PC-3 (cell line): ENCODE measurements at regions not wholly inside any gene's neighbourhood (a gene's known extent, or its start where the extent isn't known, plus 50 kb on each side); places are given as distances from the start of the nearest gene placed in this dataset.
"Not testable (repeated sequence)": the region's sequence is repeated elsewhere in the genome, so short reads cannot be mapped to it uniquely, and the experiment has no call there.

Experiments
- ATAC-seq: fragments of 200-7000 bp; cut with Tn5 transposase; 2 replicates; pipeline ENCODE4 v1.9.1; 2020; ENCODE audit warnings: mild to moderate bottlenecking, moderate library complexity
- BruUV-seq: library from RNA; stranded (reverse); fragments of 400-500 nt; replicated peaks from 2 replicates; lab custom pipeline; 2021; lab: Mats Ljungman, UMichigan
- CTCF ChIA-PET: fragments of 300-600 bp; sonication (Branson Sonifier 250); formaldehyde crosslinking; loops from one replicate; lab custom pipeline; 2022; ENCODE audit warnings: antibody characterized with exemption; lab: Charles Lee
- POLR2A ChIA-PET: fragments of 300-600 bp; sonication (Branson Sonifier 250); formaldehyde crosslinking; loops from one replicate; lab custom pipeline; 2022; ENCODE audit warnings: antibody characterized with exemption; ENCODE audit not compliant: unreplicated experiment; lab: Charles Lee
- DNase-seq: peaks from one replicate; pipeline ENCODE4 v3.0.0-alpha.2; 2015
- H2AFZ ChIP-seq: fragments of 300-600 bp; sonication (generic); 2 replicates; pipeline ENCODE4 v1.6.0; 2016; ENCODE audit warnings: antibody characterized with exemption, low read length
- H3F3A ChIP-seq: fragments of 300-600 bp; sonication (generic); one replicate; pipeline ENCODE4 v1.6.0; 2017; ENCODE audit warnings: antibody characterized with exemption, low read length, control low read depth, mild to moderate bottlenecking; ENCODE audit not compliant: unreplicated experiment
- H3K27ac ChIP-seq: fragments of 300-600 bp; sonication (generic); 2 replicates; pipeline ENCODE4 v1.5.1; 2016; ENCODE audit warnings: mild to moderate bottlenecking, low read length
- H3K27me3 ChIP-seq: fragments of 300-600 bp; sonication (generic); 2 replicates; pipeline ENCODE4 v1.6.1; 2016; ENCODE audit warnings: low read length, mixed read lengths
- H3K36me3 ChIP-seq: fragments of 300-600 bp; sonication (generic); 2 replicates; pipeline ENCODE4 v1.6.1; 2016; ENCODE audit warnings: low read depth, mixed run types, low read length, mixed read lengths
- H3K4me1 ChIP-seq: fragments of 300-600 bp; sonication (generic); 2 replicates; pipeline ENCODE4 v1.5.1; 2016; ENCODE audit warnings: low read length; ENCODE audit not compliant: insufficient read depth
- H3K4me2 ChIP-seq: fragments of 300-600 bp; sonication (generic); 2 replicates; pipeline ENCODE4 v1.6.0; 2016; ENCODE audit warnings: low read length
- H3K4me3 ChIP-seq: fragments of 300-600 bp; sonication (generic); 2 replicates; pipeline ENCODE4 v1.5.1; 2016; ENCODE audit warnings: mild to moderate bottlenecking, low read length, mixed read lengths
- H3K79me2 ChIP-seq: fragments of 300-600 bp; sonication (generic); 2 replicates; pipeline ENCODE4 v1.6.1; 2017; ENCODE audit warnings: low read length, mixed read lengths
- H3K9ac ChIP-seq: fragments of 300-600 bp; sonication (generic); 2 replicates; pipeline ENCODE4 v1.6.0; 2016; ENCODE audit warnings: mild to moderate bottlenecking, low read length
- H3K9me2 ChIP-seq: fragments of 300-600 bp; sonication (generic); replicated peaks from 2 replicates; pipeline ENCODE4 v1.6.1; 2016; ENCODE audit warnings: mixed run types, low read length, mixed read lengths
- H3K9me3 ChIP-seq: fragments of 300-600 bp; sonication (generic); 2 replicates; pipeline ENCODE4 v1.6.1; 2016; ENCODE audit warnings: low read length, mixed read lengths
- H4K20me1 ChIP-seq: fragments of 300-600 bp; sonication (generic); 2 replicates; pipeline ENCODE4 v1.6.1; 2016; ENCODE audit warnings: low read length, mixed read lengths
- EZH2 ChIP-seq: fragments of 300-600 bp; sonication (generic); IDR thresholded peaks from one replicate; pipeline ENCODE4 v1.6.1; 2017; ENCODE audit warnings: antibody characterized with exemption, mild to moderate bottlenecking, low read length; ENCODE audit not compliant: unreplicated experiment
- EZH2phosphoT487 ChIP-seq: fragments of 300-600 bp; sonication (generic); IDR thresholded peaks from 2 replicates; pipeline ENCODE4 v1.6.1; 2018; ENCODE audit warnings: mild to moderate bottlenecking, antibody characterized with exemption, low read length, borderline replicate concordance
- intact Hi-C: fragments of 100-400 bp; cut with micrococcal nuclease; formaldehyde crosslinking; loops from 2 replicates; pipeline ENCODE4 v1.9.0; 2023
- TF ChIP-seq, protein P1 (sequence below): fragments of 300-600 bp; sonication (generic); conservative IDR thresholded peaks from 2 replicates; pipeline ENCODE4 v1.5.1; 2017; ENCODE audit warnings: antibody characterized with exemption, low read depth, mild to moderate bottlenecking, low read length

DNA sequence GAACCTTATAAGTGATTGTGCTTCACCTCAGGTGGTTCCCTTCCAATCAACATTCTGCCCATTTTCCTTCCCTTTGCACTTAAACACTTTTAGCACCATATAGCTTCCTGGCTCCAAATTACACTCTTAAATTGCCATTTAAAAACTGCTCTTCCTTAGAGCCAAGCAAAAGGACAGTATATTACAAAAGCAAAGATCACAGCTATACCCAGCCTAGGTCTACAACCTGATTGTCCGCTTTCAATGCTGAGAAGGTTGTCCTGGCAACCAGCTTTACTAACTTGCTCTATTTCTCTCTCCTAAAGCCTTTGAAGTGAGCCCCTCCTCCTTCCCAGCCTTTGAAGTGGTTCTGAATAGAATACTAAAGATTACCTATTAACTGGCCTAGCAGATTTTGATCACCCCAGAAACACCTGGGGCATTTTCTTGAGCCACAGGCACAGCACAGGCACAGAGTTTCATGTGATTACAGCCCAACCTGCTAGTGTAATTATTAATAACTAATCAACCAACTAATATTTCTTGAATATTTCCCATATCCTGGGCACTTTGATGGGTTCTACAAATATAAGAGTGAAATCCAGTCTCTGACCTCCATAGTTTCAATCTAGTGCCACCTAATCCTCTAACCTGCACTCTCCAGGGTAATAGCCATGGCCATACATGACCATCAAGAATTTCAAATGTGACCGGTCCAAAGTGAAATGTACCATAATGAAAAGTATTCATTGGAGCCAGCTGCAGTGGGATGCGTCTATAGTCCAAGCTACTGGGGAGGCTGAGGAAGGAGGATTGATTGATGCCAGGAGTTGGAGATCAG lies 63.6 kb upstream of the TRIM24 start:
- ATAC-seq (no peak), DNase-seq (no peak)
- H3K27ac ChIP-seq: no peak overlapping the region
- no peaks in the 10 kb centered on the region for H3K4me1 ChIP-seq
- H3K36me3 ChIP-seq: no peaks in the 10 kb centered on the region
- ChIA-PET CTCF (no interaction called here), POLR2A (no interaction called here)
- no peak overlapping the region for H3K4me3 ChIP-seq
- no peaks in the 10 kb centered on the region for H3K9me2 ChIP-seq
- no peaks in the 10 kb centered on the region for H3K27me3 ChIP-seq
- no peak overlapping the region for H3K4me2 ChIP-seq
- H3K79me2 ChIP-seq: no peaks in the 10 kb centered on the region
- H4K20me1 ChIP-seq: no peaks in the 10 kb centered on the region
- intact Hi-C loops: no loop called here
- no peaks in the 10 kb centered on the region for H3K9me3 ChIP-seq
- BruUV-seq: no TSS peak
- no peak overlapping the region for H3K9ac ChIP-seq
- H2AFZ ChIP-seq: no peak overlapping the region
- no peaks in the 10 kb centered on the region for H3F3A ChIP-seq
- TF ChIP-seq, protein P1, sequence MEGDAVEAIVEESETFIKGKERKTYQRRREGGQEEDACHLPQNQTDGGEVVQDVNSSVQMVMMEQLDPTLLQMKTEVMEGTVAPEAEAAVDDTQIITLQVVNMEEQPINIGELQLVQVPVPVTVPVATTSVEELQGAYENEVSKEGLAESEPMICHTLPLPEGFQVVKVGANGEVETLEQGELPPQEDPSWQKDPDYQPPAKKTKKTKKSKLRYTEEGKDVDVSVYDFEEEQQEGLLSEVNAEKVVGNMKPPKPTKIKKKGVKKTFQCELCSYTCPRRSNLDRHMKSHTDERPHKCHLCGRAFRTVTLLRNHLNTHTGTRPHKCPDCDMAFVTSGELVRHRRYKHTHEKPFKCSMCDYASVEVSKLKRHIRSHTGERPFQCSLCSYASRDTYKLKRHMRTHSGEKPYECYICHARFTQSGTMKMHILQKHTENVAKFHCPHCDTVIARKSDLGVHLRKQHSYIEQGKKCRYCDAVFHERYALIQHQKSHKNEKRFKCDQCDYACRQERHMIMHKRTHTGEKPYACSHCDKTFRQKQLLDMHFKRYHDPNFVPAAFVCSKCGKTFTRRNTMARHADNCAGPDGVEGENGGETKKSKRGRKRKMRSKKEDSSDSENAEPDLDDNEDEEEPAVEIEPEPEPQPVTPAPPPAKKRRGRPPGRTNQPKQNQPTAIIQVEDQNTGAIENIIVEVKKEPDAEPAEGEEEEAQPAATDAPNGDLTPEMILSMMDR: no peak
- no peak for TF ChIP-seq EZH2
- no peak for TF ChIP-seq EZH2phosphoT487

DNA sequence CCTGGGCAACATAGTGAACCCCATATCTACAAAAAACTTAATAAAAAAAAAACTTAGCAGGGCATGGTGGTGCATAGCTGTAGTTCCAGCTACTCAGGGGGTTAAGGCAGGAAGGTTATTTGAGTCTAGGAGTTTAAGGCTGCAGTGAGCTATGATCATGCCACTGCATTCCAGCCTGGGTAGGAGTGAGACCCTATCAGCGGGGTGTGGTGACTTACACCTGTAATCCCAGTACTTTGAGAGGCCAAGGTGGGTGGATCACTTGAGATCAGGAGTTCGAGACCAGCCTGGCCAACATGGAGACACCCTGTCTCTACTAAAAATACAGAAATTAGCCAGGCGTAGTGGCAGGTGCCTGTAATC lies 63.0 kb upstream of the TRIM24 start:
- DNase-seq, H3K4me3 ChIP-seq, H3K79me2 ChIP-seq, POLR2A ChIA-PET, H2AFZ ChIP-seq, H3F3A ChIP-seq, H3K4me1 ChIP-seq, H3K9me3 ChIP-seq, H3K36me3 ChIP-seq, H4K20me1 ChIP-seq, CTCF ChIA-PET, H3K27ac ChIP-seq, H3K9me2 ChIP-seq, H3K9ac ChIP-seq, H3K27me3 ChIP-seq, BruUV-seq, intact Hi-C loops, ATAC-seq, H3K4me2 ChIP-seq: not testable (repeated sequence)

DNA sequence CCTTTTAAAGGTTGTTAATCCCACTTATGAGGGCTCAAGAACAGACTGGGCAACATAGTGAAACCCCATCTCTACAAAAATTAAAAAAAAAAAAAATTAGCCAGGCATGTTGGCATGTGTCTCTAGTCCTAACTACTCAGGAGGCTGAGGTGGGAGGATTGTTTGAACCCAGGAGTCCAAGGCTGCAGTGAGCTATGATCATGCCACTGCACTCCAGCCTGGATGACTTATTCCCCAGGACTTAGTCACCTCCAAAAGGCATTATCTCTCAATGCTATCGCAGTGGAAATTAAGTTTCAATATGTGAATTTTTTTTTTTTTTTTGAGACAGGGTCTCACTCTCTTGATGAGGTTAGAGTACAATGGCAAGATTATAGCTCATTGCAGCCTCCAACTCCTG lies 61.2 kb upstream of the TRIM24 start:
- H3K4me1 ChIP-seq: no peaks in the 10 kb centered on the region
- H3F3A ChIP-seq: no peaks in the 10 kb centered on the region
- ATAC-seq (no peak), DNase-seq (no peak)
- no peak overlapping the region for H3K4me3 ChIP-seq
- H2AFZ ChIP-seq: no peak overlapping the region
- no peak for TF ChIP-seq EZH2phosphoT487
- TF ChIP-seq EZH2: no peak
- intact Hi-C loops: no loop called here
- no peaks in the 10 kb centered on the region for H4K20me1 ChIP-seq
- ChIA-PET POLR2A (no interaction called here), CTCF (no interaction called here)
- BruUV-seq: no TSS peak
- H3K9ac ChIP-seq: no peak overlapping the region
- no peaks in the 10 kb centered on the region for H3K9me3 ChIP-seq
- no peak overlapping the region for H3K4me2 ChIP-seq
- no peaks in the 10 kb centered on the region for H3K79me2 ChIP-seq
- H3K27me3 ChIP-seq: no peaks in the 10 kb centered on the region
- no peaks in the 10 kb centered on the region for H3K36me3 ChIP-seq
- no peaks in the 10 kb centered on the region for H3K9me2 ChIP-seq
- H3K27ac ChIP-seq: no peak overlapping the region
